ENCODE measurements at regions not wholly inside any gene's neighbourhood (a gene's known extent, or its start where the extent isn't known, plus 50 kb on each side); places are given as distances from the start of the nearest gene placed in this dataset.
"Not testable (repeated sequence)": the region's sequence is repeated elsewhere in the genome, so short reads cannot be mapped to it uniquely, and the experiment has no call there.

GRCh38 chr12:83313322-83313721 lies 626.6 kb downstream of the TMTC2 start:
- DNase-seq: no peak

GRCh38 chr12:83276904-83277303 lies 590.2 kb downstream of the TMTC2 start:
- no peak for DNase-seq

- DNase-seq: no peak
Observed at GRCh38 chr12:83271201-83271600, 584.5 kb downstream of the TMTC2 start.

GRCh38 chr12:83265808-83266207 lies 579.1 kb downstream of the TMTC2 start:
- DNase-seq: no peak

GRCh38 chr12:83261998-83262397 lies 575.3 kb downstream of the TMTC2 start:
- DNase-seq: no peak

GRCh38 chr12:83260126-83260525 lies 573.4 kb downstream of the TMTC2 start:
- not testable (repeated sequence) for DNase-seq

- no peak for DNase-seq
Observed at GRCh38 chr12:83257726-83258125, 571.0 kb downstream of the TMTC2 start.

- DNase-seq: no peak
Observed at GRCh38 chr12:83256562-83256961, 569.9 kb downstream of the TMTC2 start.

GRCh38 chr12:83250866-83251265 lies 564.2 kb downstream of the TMTC2 start:
- no peak for DNase-seq

GRCh38 chr12:83245156-83245555 lies 558.5 kb downstream of the TMTC2 start:
- DNase-seq: no peak

GRCh38 chr12:83244001-83244400 lies 557.3 kb downstream of the TMTC2 start:
- no peak for DNase-seq

- not testable (repeated sequence) for DNase-seq
Observed at GRCh38 chr12:83233987-83234386, 547.3 kb downstream of the TMTC2 start.

GRCh38 chr12:83226960-83227359 lies 540.3 kb downstream of the TMTC2 start:
- not testable (repeated sequence) for DNase-seq

GRCh38 chr12:83225806-83226205 lies 539.1 kb downstream of the TMTC2 start:
- DNase-seq: no peak

GRCh38 chr12:83224012-83224411 lies 537.3 kb downstream of the TMTC2 start:
- no peak for DNase-seq

GRCh38 chr12:83220774-83221173 lies 534.1 kb downstream of the TMTC2 start:
- no peak for DNase-seq

GRCh38 chr12:83216230-83216629 lies 529.5 kb downstream of the TMTC2 start:
- no peak for DNase-seq

- DNase-seq: no peak
Observed at GRCh38 chr12:83214185-83214584, 527.5 kb downstream of the TMTC2 start.

- DNase-seq: no peak
Observed at GRCh38 chr12:83210933-83211332, 524.2 kb downstream of the TMTC2 start.

GRCh38 chr12:83199069-83199468 lies 512.4 kb downstream of the TMTC2 start:
- no peak for DNase-seq

- DNase-seq: no peak
Observed at GRCh38 chr12:83198291-83199015, 511.7 kb downstream of the TMTC2 start.

GRCh38 chr12:83197483-83197914 lies 510.8 kb downstream of the TMTC2 start:
- DNase-seq: no peak

- DNase-seq: no peak
Observed at GRCh38 chr12:83196694-83197350, 510.1 kb downstream of the TMTC2 start.

GRCh38 chr12:83190631-83191390 lies 504.1 kb downstream of the TMTC2 start:
- DNase-seq: no peak

All from activated CD4-positive, alpha-beta T cell treated with anti-CD3 and anti-CD28 coated beads, Interleukin-2, amount 50 U/mL, for 48 hours (primary cell).